SK-N-SH (cell line): ENCODE measurements at regions not wholly inside any gene's neighbourhood (a gene's known extent, or its start where the extent isn't known, plus 50 kb on each side); places are given as distances from the start of the nearest gene placed in this dataset.

ENCODE experiments used
- CTCF ChIA-PET: fragments of 300-600, 350-600 bp; formaldehyde crosslinking; extraction: SDS; loops from one replicate; lab custom pipeline; 2021; lab: Yijun Ruan, JAX
- POLR2A ChIA-PET: fragments of 350-600 bp; sonication (Branson Sonifier 250); formaldehyde crosslinking; extraction: SDS; loops from one replicate; lab custom pipeline; 2020; ENCODE audit warnings: antibody characterized with exemption, inconsistent platforms; lab: Yijun Ruan, JAX
- DNase-seq: peaks from one replicate; pipeline ENCODE4 v3.0.0; 2012
- H2AFZ ChIP-seq: fragments of 200-600 bp; sonication (generic); 2 replicates; pipeline ENCODE4 v1.8.1; 2016; ENCODE audit warnings: antibody characterized with exemption, mild to moderate bottlenecking, low read depth
- H3F3A ChIP-seq: fragments of 200-600 bp; sonication (generic); replicated peaks from 2 replicates; pipeline ENCODE3; 2016; ENCODE audit warnings: antibody characterized with exemption, mild to moderate bottlenecking; ENCODE audit not compliant: insufficient read depth
- H3K27ac ChIP-seq, 2 experiments: fragments of 200-500 bp in 1 of 2; fragments of 200-600 bp in 1 of 2; sonication (Bioruptor generic) in 1 of 2; sonication (generic), shearing (Covaris generic) in 1 of 2; 2 replicates each; pipeline versions ENCODE4 v1.5.1 to v1.6.1; 2014 to 2016; ENCODE audit warnings: low read depth in 2 of 2, inconsistent platforms in 1 of 2, low read length in 1 of 2, mild to moderate bottlenecking in 1 of 2, mixed read lengths in 1 of 2
- H3K27me3 ChIP-seq: fragments of 200-600 bp; sonication (generic), shearing (Covaris generic); 2 replicates; pipeline ENCODE4 v1.6.1; 2016; ENCODE audit warnings: mixed run types; ENCODE audit not compliant: insufficient read depth
- H3K36me3 ChIP-seq, 2 experiments: fragments of 200-500 bp in 1 of 2; fragments of 200-600 bp in 1 of 2; sonication (Bioruptor generic) in 1 of 2; sonication (generic) in 1 of 2; replicated peaks in 1 of 2; 2 replicates each; pipeline versions ENCODE3 to v1.5.1; 2014 to 2016; ENCODE audit warnings: low read length in 1 of 2, mild to moderate bottlenecking in 1 of 2; ENCODE audit not compliant: insufficient read depth in 2 of 2, control insufficient read depth in 1 of 2
- H3K4me1 ChIP-seq, 2 experiments: fragments of 200-500 bp in 1 of 2; fragments of 200-600 bp in 1 of 2; sonication (Bioruptor generic) in 1 of 2; sonication (generic), shearing (Covaris generic) in 1 of 2; 2 replicates each; pipeline versions ENCODE4 v1.5.1 to v1.6.1; 2014 to 2016; ENCODE audit warnings: low read depth in 1 of 2, low read length in 1 of 2, mixed run types in 1 of 2; ENCODE audit not compliant: insufficient read depth in 2 of 2, control insufficient read depth in 1 of 2
- H3K4me2 ChIP-seq: fragments of 200-600 bp; sonication (generic), shearing (Covaris generic); 2 replicates; pipeline ENCODE4 v1.6.1; 2017; ENCODE audit warnings: mixed run types
- H3K4me3 ChIP-seq, 2 experiments: fragments of 200-500 bp in 1 of 2; fragments of 200-600 bp in 1 of 2; sonication (Bioruptor generic) in 1 of 2; sonication (generic), shearing (Covaris generic) in 1 of 2; 2 replicates each; pipeline versions ENCODE4 v1.5.1 to v1.8.1; 2014 to 2016; ENCODE audit warnings: low read depth in 2 of 2, inconsistent platforms in 1 of 2, low read length in 1 of 2, mild to moderate bottlenecking in 1 of 2, mixed read lengths in 1 of 2, moderate library complexity in 1 of 2
- H3K79me2 ChIP-seq: fragments of 200-600 bp; sonication (generic); 2 replicates; pipeline ENCODE4 v1.8.1; 2017; ENCODE audit warnings: mild to moderate bottlenecking; ENCODE audit not compliant: insufficient read depth
- H3K9ac ChIP-seq: fragments of 200-600 bp; sonication (generic); 2 replicates; pipeline ENCODE4 v1.6.1; 2017; ENCODE audit warnings: mixed run types
- H3K9me2 ChIP-seq: fragments of 200-600 bp; sonication (generic); 2 replicates; pipeline ENCODE4 v1.6.1; 2017; ENCODE audit warnings: mixed run types
- H3K9me3 ChIP-seq: fragments of 200-600 bp; sonication (generic); 2 replicates; pipeline ENCODE4 v1.6.1; 2017; ENCODE audit warnings: mixed run types, mild to moderate bottlenecking, moderate library complexity
- H4K20me1 ChIP-seq: fragments of 200-600 bp; sonication (generic); 2 replicates; pipeline ENCODE4 v1.6.1; 2017; ENCODE audit warnings: mild to moderate bottlenecking, mixed run types; ENCODE audit not compliant: insufficient read depth
- EP300 ChIP-seq, 2 experiments: IDR thresholded peaks; 2 replicates each; pipeline versions ENCODE4 v1.4.0 to v1.6.1; 2012; ENCODE audit warnings: borderline replicate concordance in 1 of 2, low read depth in 1 of 2, low read length in 1 of 2
- FOXM1 ChIP-seq: IDR thresholded peaks from 2 replicates; pipeline ENCODE4 v1.4.0; 2012; ENCODE audit warnings: low read depth, mild to moderate bottlenecking
- RFX5 ChIP-seq: IDR thresholded peaks from 2 replicates; pipeline ENCODE4 v1.6.1; 2012; ENCODE audit warnings: mild to moderate bottlenecking, improper control_type of control experiment, low read length
- WGBS: methylation state at CpG from one replicate; pipeline ENCODE4 v1.1.6; 2017; ENCODE audit warnings: low lambda C conversion rate; 5-methylcytosine and 5-hydroxymethylcytosine counted together
- TF ChIP-seq, protein P1 (sequence below): IDR thresholded peaks from 2 replicates; pipeline ENCODE4 v1.6.1; 2012; ENCODE audit warnings: mild to moderate bottlenecking, low read depth, low read length, moderate library complexity
- TF ChIP-seq, protein P2 (sequence below): IDR thresholded peaks from 2 replicates; pipeline ENCODE4 v1.4.0; 2012; ENCODE audit warnings: low read depth
- TF ChIP-seq, protein P3 (sequence below): IDR thresholded peaks from 2 replicates; pipeline ENCODE4 v1.4.0; 2012; ENCODE audit warnings: low read depth, borderline replicate concordance
- TF ChIP-seq, protein P4 (sequence below): IDR thresholded peaks from 2 replicates; pipeline ENCODE4; 2012
- TF ChIP-seq, protein P5 (sequence below): fragments of 150-350 bp; IDR thresholded peaks from 2 replicates; pipeline ENCODE4 v1.6.1; 2017; ENCODE audit warnings: antibody characterized with exemption, low read length, low read depth, borderline replicate concordance
- TF ChIP-seq, protein P6 (sequence below): IDR thresholded peaks from 2 replicates; pipeline ENCODE4 v1.4.0; 2012; ENCODE audit warnings: low read depth, borderline replicate concordance

DNA sequence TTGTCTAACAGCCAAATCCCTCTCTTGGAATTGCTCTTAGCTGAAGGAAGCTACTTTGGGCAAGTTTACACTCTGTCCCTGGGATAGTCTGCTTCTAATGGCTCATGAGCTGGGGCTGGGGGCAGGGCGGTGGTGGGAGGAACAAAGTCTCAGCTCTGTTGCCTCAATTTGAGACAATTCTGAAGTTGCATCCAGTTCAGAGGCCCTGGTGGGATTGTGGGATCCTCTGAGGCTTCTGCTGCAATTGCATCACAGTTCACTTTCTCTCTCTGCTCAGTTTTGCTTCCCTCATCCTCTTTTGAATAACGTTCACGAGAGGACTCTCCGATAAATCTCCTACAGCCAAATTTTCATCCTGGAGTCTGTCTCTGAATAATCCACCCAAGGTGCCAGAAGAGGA lies 440.6 kb upstream of the SLC35B3 start (continued):
- TF ChIP-seq, protein P1, sequence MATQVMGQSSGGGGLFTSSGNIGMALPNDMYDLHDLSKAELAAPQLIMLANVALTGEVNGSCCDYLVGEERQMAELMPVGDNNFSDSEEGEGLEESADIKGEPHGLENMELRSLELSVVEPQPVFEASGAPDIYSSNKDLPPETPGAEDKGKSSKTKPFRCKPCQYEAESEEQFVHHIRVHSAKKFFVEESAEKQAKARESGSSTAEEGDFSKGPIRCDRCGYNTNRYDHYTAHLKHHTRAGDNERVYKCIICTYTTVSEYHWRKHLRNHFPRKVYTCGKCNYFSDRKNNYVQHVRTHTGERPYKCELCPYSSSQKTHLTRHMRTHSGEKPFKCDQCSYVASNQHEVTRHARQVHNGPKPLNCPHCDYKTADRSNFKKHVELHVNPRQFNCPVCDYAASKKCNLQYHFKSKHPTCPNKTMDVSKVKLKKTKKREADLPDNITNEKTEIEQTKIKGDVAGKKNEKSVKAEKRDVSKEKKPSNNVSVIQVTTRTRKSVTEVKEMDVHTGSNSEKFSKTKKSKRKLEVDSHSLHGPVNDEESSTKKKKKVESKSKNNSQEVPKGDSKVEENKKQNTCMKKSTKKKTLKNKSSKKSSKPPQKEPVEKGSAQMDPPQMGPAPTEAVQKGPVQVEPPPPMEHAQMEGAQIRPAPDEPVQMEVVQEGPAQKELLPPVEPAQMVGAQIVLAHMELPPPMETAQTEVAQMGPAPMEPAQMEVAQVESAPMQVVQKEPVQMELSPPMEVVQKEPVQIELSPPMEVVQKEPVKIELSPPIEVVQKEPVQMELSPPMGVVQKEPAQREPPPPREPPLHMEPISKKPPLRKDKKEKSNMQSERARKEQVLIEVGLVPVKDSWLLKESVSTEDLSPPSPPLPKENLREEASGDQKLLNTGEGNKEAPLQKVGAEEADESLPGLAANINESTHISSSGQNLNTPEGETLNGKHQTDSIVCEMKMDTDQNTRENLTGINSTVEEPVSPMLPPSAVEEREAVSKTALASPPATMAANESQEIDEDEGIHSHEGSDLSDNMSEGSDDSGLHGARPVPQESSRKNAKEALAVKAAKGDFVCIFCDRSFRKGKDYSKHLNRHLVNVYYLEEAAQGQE = no peak
- TF ChIP-seq, protein P2, sequence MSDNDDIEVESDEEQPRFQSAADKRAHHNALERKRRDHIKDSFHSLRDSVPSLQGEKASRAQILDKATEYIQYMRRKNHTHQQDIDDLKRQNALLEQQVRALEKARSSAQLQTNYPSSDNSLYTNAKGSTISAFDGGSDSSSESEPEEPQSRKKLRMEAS = no peak
- TF ChIP-seq, all 33 proteins: peak for 0

DNA sequence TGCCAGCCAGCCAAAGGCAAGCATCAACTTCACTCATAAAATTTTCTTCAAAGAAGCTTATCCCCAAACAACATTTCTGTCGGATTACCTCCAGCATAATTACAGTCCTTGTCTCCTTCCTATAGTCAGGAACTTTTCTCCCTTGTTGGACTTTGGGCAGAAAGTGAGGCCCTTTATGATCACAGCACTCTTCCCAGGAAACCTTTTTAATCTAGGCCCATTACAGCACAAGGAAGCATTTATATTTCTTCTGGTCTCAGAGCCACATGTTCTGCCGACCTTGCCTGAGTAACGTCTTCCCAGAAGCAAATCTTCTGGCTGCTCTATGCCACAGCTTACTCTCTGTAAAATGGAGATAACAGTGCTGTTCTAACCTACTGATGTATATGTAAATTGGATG lies 437.2 kb upstream of the SLC35B3 start:
- POLR2A ChIA-PET = no interaction called here
- no peaks in the 10 kb centered on the region for H3K79me2 ChIP-seq
- no peaks in the 10 kb centered on the region for H4K20me1 ChIP-seq
- DNase-seq = no peak
- H3K9ac ChIP-seq = no peak overlapping the region
- TF ChIP-seq RFX5 (no peak), EP300 (IDR thresholded peaks at IDR 0.05; ENCODE audit: borderline replicate concordance in 1 of 2, low read depth in 1 of 2, low read length in 1 of 2) (no peak), FOXM1 (no peak)
- TF ChIP-seq, protein P3, sequence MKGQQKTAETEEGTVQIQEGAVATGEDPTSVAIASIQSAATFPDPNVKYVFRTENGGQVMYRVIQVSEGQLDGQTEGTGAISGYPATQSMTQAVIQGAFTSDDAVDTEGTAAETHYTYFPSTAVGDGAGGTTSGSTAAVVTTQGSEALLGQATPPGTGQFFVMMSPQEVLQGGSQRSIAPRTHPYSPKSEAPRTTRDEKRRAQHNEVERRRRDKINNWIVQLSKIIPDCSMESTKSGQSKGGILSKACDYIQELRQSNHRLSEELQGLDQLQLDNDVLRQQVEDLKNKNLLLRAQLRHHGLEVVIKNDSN = no peak
- TF ChIP-seq, protein P4, sequence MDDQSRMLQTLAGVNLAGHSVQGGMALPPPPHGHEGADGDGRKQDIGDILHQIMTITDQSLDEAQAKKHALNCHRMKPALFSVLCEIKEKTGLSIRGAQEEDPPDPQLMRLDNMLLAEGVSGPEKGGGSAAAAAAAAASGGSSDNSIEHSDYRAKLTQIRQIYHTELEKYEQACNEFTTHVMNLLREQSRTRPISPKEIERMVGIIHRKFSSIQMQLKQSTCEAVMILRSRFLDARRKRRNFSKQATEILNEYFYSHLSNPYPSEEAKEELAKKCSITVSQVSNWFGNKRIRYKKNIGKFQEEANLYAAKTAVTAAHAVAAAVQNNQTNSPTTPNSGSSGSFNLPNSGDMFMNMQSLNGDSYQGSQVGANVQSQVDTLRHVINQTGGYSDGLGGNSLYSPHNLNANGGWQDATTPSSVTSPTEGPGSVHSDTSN = no peak
- TF ChIP-seq, protein P5, sequence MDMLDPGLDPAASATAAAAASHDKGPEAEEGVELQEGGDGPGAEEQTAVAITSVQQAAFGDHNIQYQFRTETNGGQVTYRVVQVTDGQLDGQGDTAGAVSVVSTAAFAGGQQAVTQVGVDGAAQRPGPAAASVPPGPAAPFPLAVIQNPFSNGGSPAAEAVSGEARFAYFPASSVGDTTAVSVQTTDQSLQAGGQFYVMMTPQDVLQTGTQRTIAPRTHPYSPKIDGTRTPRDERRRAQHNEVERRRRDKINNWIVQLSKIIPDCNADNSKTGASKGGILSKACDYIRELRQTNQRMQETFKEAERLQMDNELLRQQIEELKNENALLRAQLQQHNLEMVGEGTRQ = no peak
- TF ChIP-seq, protein P6, sequence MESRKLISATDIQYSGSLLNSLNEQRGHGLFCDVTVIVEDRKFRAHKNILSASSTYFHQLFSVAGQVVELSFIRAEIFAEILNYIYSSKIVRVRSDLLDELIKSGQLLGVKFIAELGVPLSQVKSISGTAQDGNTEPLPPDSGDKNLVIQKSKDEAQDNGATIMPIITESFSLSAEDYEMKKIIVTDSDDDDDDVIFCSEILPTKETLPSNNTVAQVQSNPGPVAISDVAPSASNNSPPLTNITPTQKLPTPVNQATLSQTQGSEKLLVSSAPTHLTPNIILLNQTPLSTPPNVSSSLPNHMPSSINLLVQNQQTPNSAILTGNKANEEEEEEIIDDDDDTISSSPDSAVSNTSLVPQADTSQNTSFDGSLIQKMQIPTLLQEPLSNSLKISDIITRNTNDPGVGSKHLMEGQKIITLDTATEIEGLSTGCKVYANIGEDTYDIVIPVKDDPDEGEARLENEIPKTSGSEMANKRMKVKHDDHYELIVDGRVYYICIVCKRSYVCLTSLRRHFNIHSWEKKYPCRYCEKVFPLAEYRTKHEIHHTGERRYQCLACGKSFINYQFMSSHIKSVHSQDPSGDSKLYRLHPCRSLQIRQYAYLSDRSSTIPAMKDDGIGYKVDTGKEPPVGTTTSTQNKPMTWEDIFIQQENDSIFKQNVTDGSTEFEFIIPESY = no peak
- no peak overlapping the region for H3K4me2 ChIP-seq
- no peaks in the 10 kb centered on the region for H3K27me3 ChIP-seq
- H3K4me3 ChIP-seq = no peak overlapping the region
- CTCF ChIA-PET = interaction anchor here (0.6 kb wide), 1 partner anchor 1594 kb away, joined by 3 read pairs; no protein-coding TSS in a partner anchor
- H3K4me1 ChIP-seq = no peaks in the 10 kb centered on the region
- H3K27ac ChIP-seq = no peak overlapping the region
- H3K36me3 ChIP-seq = no peaks in the 10 kb centered on the region
- no peaks in the 10 kb centered on the region for H3F3A ChIP-seq
- WGBS = 35% methylated on average over 3 of the region's 3 CpGs
- H2AFZ ChIP-seq = no peak overlapping the region
- no peaks in the 10 kb centered on the region for H3K9me2 ChIP-seq
- no peaks in the 10 kb centered on the region for H3K9me3 ChIP-seq
